Kidney capillary endothelial cell (primary cell): ENCODE measurements at regions not wholly inside any gene's neighbourhood (a gene's known extent, or its start where the extent isn't known, plus 50 kb on each side); places are given as distances from the start of the nearest gene placed in this dataset.
"Not testable (repeated sequence)": the region's sequence is repeated elsewhere in the genome, so short reads cannot be mapped to it uniquely, and the experiment has no call there.

Experiments used
- DNase-seq: peaks from one replicate; pipeline ENCODE4 v3.0.0-alpha.2; 2018; ENCODE audit warnings: low spot score

DNA sequence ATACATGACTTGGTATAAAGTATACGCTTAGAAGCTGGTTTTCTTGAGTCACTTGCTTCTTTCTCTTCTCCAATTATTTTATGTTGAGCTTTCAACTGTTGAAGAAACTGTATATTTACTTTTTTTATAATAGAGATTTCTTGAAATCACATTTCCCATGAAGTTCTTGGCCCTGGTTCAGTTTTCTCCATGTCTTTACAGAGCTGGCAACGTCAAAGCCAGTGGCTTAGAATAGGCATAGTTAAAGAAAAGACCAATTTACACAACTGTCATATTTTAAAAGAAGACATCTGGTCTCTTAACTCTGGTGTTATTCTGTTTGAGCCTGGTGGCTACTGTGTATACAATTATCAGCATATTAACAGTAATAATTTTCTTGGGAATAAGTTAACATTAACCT is 1249.3 kb downstream of the CDH12 start:
- DNase-seq, result no peak

GRCh38 chr5:21594566-21594965 is 1258.6 kb downstream of the CDH12 start:
- no peak for DNase-seq

DNA sequence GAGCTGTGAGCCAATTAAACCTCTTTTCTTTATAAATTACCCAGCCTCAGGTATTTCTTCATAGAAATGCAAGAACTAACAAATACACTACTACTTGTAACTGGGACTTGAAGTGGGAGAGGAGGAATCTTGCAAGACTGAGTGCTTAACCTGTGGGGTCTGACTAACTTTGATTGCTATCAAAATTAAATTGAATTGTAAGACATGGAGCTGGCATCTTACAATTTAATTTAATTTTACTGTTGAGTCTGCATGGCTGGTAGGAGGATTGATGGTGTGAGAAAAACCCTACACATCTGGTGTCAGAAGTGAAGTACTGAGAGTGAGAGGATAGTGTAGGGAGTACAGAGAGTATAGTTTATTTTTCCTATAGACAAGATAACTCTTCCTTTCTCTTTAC is 1259.9 kb downstream of the CDH12 start:
- DNase-seq, result no peak

DNA sequence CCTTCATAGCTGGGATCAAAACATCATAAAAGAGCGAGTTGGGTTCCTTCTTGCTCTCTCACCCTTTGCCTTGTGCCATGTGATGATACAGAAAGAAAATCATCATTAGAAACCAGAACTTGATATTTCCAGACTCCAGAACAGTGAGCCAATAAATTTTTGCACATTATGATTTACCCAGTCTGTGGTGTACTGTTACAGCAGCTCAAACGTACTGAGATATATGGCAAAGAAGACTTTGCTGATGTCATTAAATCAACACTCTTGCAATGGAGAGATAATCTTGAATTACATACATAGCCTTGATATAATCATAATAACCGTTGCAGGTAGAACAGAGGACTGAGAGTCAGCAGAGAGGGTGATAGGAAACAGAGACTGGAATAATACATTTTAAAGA is 1271.6 kb downstream of the CDH12 start:
- DNase-seq, result no peak

- no peak for DNase-seq
Observed at GRCh38 chr5:21574961-21575360, 1278.2 kb downstream of the CDH12 start.

DNA sequence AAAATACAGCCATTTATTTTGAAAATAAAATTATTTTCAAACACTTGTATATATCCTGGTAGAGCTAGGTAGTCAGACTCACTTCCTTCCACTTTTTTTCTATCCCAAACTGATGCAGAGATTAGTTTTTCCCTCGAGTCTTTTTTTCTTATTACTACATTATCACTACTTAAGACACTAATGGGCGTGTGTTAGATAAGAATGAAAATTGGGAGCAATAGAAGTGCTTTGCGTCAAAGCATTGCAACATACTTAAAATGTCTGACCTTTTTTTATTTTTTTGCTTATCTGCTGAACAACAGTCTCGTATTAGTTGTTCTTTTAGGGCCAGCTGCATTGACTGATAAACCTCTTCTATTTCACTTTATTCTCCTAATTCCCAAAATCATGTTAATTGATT is 1278.7 kb downstream of the CDH12 start:
- DNase-seq, result no peak

DNA sequence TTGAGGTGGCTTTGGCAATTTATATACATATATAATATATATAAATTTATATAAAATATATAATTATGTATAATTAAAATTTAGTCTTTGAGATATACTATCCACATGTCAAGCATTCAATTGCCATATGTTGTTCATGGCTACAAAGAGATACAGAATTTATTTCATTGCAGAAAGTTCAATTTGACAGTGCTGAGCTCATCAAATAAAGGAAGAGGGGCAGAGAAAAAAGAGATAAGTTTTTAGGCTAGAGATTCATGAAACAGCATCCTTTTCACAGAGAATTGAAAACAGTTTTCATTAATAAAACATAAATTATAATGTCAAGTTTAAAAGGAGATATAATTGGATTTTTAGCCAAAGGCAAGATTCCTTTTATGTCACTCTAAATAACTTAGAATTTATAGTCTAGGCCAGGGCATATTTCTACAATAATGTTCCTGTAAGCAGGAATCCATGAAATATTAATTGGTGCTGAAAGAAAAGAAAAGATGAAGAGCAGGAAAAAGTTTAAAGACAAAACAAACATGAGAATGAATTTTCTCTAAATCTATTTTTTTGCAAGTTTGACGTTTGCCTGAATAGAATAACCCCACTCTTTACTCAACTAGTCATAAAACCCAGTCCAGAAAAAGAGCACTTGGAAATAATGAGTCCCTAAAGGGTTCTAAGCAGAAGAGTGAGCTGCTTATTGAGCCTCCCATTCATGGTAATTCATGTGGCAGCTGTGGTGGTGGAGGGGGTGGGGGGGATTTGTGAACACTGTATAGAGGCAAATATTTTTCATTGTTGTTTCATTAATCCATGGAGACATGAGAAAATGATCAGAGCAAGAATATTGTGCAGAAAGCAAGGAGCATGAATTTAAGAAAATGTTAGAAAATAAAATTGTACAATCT is 1279.5 kb downstream of the CDH12 start:
- DNase-seq, result no peak

- not testable (repeated sequence) for DNase-seq
Observed at GRCh38 chr5:21571196-21571595, 1281.9 kb downstream of the CDH12 start.

- DNase-seq, result not testable (repeated sequence)
Observed at GRCh38 chr5:21559109-21559508, 1294.0 kb downstream of the CDH12 start.

DNA sequence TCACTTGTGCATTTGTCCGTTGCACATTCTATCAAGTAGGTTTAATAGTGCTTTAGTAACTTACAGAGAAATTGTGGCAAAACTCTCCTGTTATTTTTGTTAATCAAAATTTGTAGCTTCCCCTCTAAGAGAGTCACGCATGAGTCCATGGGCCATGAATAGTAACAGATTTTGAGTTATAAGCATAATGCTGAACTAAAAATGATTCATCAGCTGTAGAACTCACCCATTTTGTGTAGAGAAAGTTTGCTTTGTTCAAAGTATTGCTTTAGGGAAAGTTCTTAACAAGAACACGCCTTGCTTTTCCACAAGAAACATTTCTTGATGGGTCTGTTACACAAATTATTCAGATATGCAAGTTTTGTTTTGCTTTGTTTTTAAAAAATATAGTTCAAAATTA is 1300.9 kb downstream of the CDH12 start:
- not testable (repeated sequence) for DNase-seq

GRCh38 chr5:21550916-21551315 is 1302.2 kb downstream of the CDH12 start:
- not testable (repeated sequence) for DNase-seq

- not testable (repeated sequence) for DNase-seq
Observed at GRCh38 chr5:21547656-21548055, 1305.5 kb downstream of the CDH12 start.

- not testable (repeated sequence) for DNase-seq
Observed at GRCh38 chr5:21535114-21535513, 1318.0 kb downstream of the CDH12 start.

GRCh38 chr5:21521157-21521556 is 1332.0 kb downstream of the CDH12 start:
- DNase-seq, result not testable (repeated sequence)

- not testable (repeated sequence) for DNase-seq
Observed at GRCh38 chr5:21496926-21497325, 1356.2 kb downstream of the CDH12 start.

GRCh38 chr5:21496056-21496455 is 1357.1 kb downstream of the CDH12 start:
- DNase-seq, result not testable (repeated sequence)

- DNase-seq, result not testable (repeated sequence)
Observed at GRCh38 chr5:21495235-21495634, 1357.9 kb downstream of the CDH12 start.

- DNase-seq, result not testable (repeated sequence)
Observed at GRCh38 chr5:21494033-21494432, 1359.1 kb downstream of the CDH12 start.

GRCh38 chr5:21491182-21491581 is 1362.0 kb downstream of the CDH12 start:
- not testable (repeated sequence) for DNase-seq

DNA sequence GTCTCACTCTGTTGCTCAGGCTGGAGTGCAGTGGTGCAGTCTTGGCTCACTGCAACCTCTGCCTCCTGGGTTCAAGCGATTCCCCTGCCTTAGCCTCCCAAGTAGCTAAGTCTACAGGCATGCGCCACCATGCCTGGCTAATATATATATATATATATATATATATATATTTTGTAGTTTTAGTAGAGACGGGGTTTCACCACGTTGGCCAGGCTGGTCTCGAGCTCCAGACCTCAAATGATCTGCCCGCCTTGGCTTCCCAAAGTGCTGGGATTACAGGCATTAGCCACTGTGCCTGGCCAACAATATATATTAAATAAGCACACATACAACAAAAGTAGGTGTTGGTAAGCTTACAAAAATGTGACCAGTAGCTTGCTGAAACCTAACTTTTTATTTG is 1364.3 kb downstream of the CDH12 start:
- DNase-seq, result not testable (repeated sequence)

GRCh38 chr5:21485458-21486000 is 1367.6 kb downstream of the CDH12 start:
- not testable (repeated sequence) for DNase-seq

DNA sequence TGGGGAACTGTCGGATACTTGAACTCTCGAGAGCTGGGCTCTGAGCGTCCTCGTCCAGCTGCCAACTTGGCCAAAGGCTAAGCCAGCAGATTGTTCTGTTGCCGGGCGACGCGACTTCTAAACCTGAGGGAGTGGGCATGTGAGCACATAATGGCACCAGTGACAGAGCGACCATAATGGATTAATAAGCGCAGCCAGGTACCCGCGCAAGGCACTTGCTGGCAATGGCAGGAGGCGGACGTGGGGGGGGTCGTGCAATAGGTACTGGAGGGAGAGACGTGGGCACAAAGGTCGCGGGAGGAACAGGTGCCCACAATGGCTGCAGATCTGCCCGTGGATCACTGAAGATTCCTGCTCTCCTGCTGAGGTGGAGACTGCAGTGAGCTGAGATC is 1368.7 kb downstream of the CDH12 start:
- not testable (repeated sequence) for DNase-seq

DNA sequence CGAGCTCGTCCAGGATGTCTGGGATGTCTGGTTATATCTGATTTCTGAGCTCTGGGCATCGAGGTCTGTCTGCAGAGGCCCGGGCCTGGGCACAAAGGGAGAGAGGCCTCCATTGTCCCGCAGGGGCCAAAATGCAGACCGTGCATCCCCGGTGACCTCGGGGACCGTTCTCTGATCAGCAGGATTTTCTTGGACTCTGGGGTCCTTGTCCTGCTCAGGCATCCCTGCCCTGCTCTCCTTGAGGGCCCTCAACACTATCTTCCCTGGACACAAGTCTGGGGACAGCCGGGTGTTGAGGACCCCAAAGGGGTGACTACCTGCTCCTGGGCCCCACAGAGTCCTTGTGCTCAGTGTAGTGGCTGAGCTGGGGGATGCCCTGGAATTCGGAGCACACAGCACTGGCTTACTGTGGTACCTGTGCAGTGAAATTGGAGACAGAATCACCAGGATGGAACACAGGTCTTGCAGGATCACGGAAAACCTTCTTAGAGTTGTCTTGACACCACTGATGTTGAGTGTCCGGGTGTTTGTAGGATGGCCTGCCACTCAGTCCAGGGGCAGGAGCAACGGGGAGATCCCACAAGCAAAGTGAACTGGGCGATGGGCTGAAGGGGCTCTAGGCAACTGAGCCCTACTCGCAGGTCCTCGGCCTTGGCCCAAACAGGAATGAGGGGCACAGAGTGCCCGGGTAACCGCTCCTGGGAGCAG is 1369.2 kb downstream of the CDH12 start:
- DNase-seq, result not testable (repeated sequence)
